ENCODE measurements at regions not wholly inside any gene's neighbourhood (a gene's known extent, or its start where the extent isn't known, plus 50 kb on each side); places are given as distances from the start of the nearest gene placed in this dataset.
"Not testable (repeated sequence)": the region's sequence is repeated elsewhere in the genome, so short reads cannot be mapped to it uniquely, and the experiment has no call there.

GRCh38 chr12:20093190-20093810 lies 275.0 kb upstream of the PDE3A start:
- not testable (repeated sequence) for H3K4me1 ChIP-seq (ENCODE audit: control insufficient read depth, insufficient read depth, low read length); H3K9me3 ChIP-seq (replicated peaks; ENCODE audit: low read length); H3K9ac ChIP-seq (ENCODE audit: low read depth, low read length); H3K36me3 ChIP-seq (ENCODE audit: insufficient read depth, low read length); H3K4me3 ChIP-seq (ENCODE audit: low read length); H3K4me2 ChIP-seq (ENCODE audit: low read length); H3K27me3 ChIP-seq (ENCODE audit: control insufficient read depth, insufficient read depth, low read length)

- Histone ChIP-seq H3K4me1 (ENCODE audit: control insufficient read depth, insufficient read depth, low read length) (peaks cover 7% of the 10 kb centered on the region), H3K9me3 (replicated peaks; ENCODE audit: low read length) (no peaks in the 10 kb centered on the region), H3K9ac (ENCODE audit: low read depth, low read length) (no peak overlapping the region), H3K4me2 (ENCODE audit: low read length) (no peak overlapping the region), H3K27me3 (ENCODE audit: control insufficient read depth, insufficient read depth, low read length) (no peaks in the 10 kb centered on the region), H3K36me3 (ENCODE audit: insufficient read depth, low read length) (no peaks in the 10 kb centered on the region), H3K4me3 (ENCODE audit: low read length) (no peak overlapping the region)
Observed at GRCh38 chr12:20096430-20096829, 271.9 kb upstream of the PDE3A start.

DNA sequence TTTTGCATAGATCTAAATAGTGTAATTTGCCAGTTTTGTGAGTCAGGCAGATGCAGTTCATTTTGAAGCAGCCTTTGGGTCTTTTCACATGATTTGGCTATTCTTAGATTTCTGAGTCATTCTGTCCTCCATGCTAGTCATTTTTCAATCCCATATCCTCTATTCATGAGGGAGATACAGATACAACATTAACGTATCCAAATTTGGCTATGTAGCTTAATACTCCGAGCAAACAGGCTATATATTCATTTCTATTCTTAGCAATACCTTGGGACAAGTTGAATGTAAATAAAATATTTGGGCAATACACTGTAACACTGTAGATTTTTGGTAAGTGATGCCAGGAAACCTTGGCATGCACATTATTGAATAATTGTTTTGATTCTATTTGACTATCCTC lies 270.7 kb upstream of the PDE3A start:
- H3K4me2 ChIP-seq (ENCODE audit: low read length) = no peak overlapping the region
- H3K9me3 ChIP-seq (replicated peaks; ENCODE audit: low read length) = no peaks in the 10 kb centered on the region
- no peaks in the 10 kb centered on the region for H3K36me3 ChIP-seq (ENCODE audit: insufficient read depth, low read length)
- H3K9ac ChIP-seq (ENCODE audit: low read depth, low read length) = no peak overlapping the region
- no peaks in the 10 kb centered on the region for H3K27me3 ChIP-seq (ENCODE audit: control insufficient read depth, insufficient read depth, low read length)
- peaks cover 7% of the 10 kb centered on the region for H3K4me1 ChIP-seq (ENCODE audit: control insufficient read depth, insufficient read depth, low read length)
- H3K4me3 ChIP-seq (ENCODE audit: low read length) = no peak overlapping the region

DNA sequence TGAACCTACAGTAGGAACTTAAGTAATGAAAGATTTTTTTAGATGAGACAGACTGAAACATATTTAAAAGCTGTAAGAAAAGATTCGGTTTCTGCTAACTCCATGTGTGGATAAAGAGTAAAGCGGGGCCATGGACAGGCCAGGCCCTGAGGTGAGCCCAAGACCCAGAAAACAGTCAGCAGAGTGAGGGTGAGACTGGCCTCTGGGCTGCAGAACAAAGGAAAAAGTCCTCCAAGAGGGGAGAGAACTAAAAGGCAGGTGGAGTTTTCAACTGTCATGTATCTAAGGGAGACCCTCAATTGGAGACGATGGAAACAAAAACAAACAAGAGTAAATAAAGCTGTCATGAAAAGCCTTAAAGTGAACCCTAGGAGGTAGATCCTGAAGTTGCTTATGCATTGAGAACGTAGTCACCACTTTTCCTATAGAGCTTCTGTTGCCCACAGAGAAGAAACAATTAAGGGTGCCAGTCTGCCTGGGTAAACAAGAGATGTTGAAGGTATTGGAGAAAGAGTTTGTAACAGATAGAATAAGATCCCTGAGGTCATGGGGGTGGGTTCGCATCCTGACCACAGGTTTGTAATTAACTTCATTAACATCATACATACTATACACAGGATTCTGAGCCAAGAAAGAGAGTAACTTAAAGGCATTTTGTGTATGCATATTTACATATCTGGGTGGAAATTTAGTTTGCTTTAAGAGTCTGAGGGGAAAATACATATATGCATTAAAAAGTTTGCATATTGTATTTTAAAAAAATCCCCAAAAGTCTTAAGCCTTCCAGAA lies 268.7 kb upstream of the PDE3A start:
- no peak overlapping the region for H3K9ac ChIP-seq (ENCODE audit: low read depth, low read length)
- no peak overlapping the region for H3K4me2 ChIP-seq (ENCODE audit: low read length)
- no peaks in the 10 kb centered on the region for H3K9me3 ChIP-seq (replicated peaks; ENCODE audit: low read length)
- no peaks in the 10 kb centered on the region for H3K27me3 ChIP-seq (ENCODE audit: control insufficient read depth, insufficient read depth, low read length)
- H3K36me3 ChIP-seq (ENCODE audit: insufficient read depth, low read length) = no peaks in the 10 kb centered on the region
- H3K4me1 ChIP-seq (ENCODE audit: control insufficient read depth, insufficient read depth, low read length) = peaks cover 7% of the 10 kb centered on the region
- H3K4me3 ChIP-seq (ENCODE audit: low read length) = no peak overlapping the region

DNA sequence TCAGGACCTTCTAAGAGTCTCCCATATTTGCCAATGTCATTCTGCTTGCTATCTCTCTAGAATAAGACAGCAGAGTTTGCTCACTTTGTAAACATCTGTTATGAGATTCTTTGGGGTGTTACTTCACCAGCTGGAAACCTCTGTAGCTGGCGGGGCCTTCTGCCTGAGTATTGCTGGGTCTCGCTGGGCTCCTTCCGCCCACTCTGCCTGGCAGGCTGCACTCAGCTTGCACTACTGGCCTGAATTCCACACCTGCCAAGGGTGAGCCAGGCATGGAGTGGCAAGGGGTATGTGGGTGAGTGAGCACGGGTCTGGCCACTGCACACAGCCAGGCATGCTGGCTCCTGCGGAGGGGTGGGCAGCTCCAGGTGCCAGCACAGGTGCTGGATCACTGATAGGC lies 267.3 kb upstream of the PDE3A start:
- Histone ChIP-seq H3K4me1 (ENCODE audit: control insufficient read depth, insufficient read depth, low read length) (peaks cover 7% of the 10 kb centered on the region), H3K4me2 (ENCODE audit: low read length) (no peak overlapping the region), H3K4me3 (ENCODE audit: low read length) (no peak overlapping the region), H3K9ac (ENCODE audit: low read depth, low read length) (no peak overlapping the region), H3K36me3 (ENCODE audit: insufficient read depth, low read length) (no peaks in the 10 kb centered on the region), H3K9me3 (replicated peaks; ENCODE audit: low read length) (no peaks in the 10 kb centered on the region), H3K27me3 (ENCODE audit: control insufficient read depth, insufficient read depth, low read length) (no peaks in the 10 kb centered on the region)

- Histone ChIP-seq H3K36me3 (ENCODE audit: insufficient read depth, low read length) (no peaks in the 10 kb centered on the region), H3K4me3 (ENCODE audit: low read length) (no peak overlapping the region), H3K4me1 (ENCODE audit: control insufficient read depth, insufficient read depth, low read length) (no peaks in the 10 kb centered on the region), H3K27me3 (ENCODE audit: control insufficient read depth, insufficient read depth, low read length) (no peaks in the 10 kb centered on the region), H3K9ac (ENCODE audit: low read depth, low read length) (no peak overlapping the region), H3K4me2 (ENCODE audit: low read length) (no peak overlapping the region), H3K9me3 (replicated peaks; ENCODE audit: low read length) (no peaks in the 10 kb centered on the region)
Observed at GRCh38 chr12:20105943-20106342, 262.4 kb upstream of the PDE3A start.

- no peak overlapping the region for H3K4me2 ChIP-seq (ENCODE audit: low read length)
- no peak overlapping the region for H3K4me3 ChIP-seq (ENCODE audit: low read length)
- H3K36me3 ChIP-seq (ENCODE audit: insufficient read depth, low read length) = no peaks in the 10 kb centered on the region
- H3K27me3 ChIP-seq (ENCODE audit: control insufficient read depth, insufficient read depth, low read length) = no peaks in the 10 kb centered on the region
- H3K9ac ChIP-seq (ENCODE audit: low read depth, low read length) = no peak overlapping the region
- H3K9me3 ChIP-seq (replicated peaks; ENCODE audit: low read length) = no peaks in the 10 kb centered on the region
- no peaks in the 10 kb centered on the region for H3K4me1 ChIP-seq (ENCODE audit: control insufficient read depth, insufficient read depth, low read length)
Observed at GRCh38 chr12:20109676-20110075, 258.7 kb upstream of the PDE3A start.

- not testable (repeated sequence) for H3K9ac ChIP-seq (ENCODE audit: low read depth, low read length); H3K36me3 ChIP-seq (ENCODE audit: insufficient read depth, low read length); H3K4me1 ChIP-seq (ENCODE audit: control insufficient read depth, insufficient read depth, low read length); H3K27me3 ChIP-seq (ENCODE audit: control insufficient read depth, insufficient read depth, low read length); H3K4me3 ChIP-seq (ENCODE audit: low read length); H3K9me3 ChIP-seq (replicated peaks; ENCODE audit: low read length); H3K4me2 ChIP-seq (ENCODE audit: low read length)
Observed at GRCh38 chr12:20115371-20115770, 253.0 kb upstream of the PDE3A start.

GRCh38 chr12:20119596-20120402 lies 248.5 kb upstream of the PDE3A start:
- Histone ChIP-seq H3K4me2 (ENCODE audit: low read length) (no peak overlapping the region), H3K27me3 (ENCODE audit: control insufficient read depth, insufficient read depth, low read length) (no peaks in the 10 kb centered on the region), H3K4me1 (ENCODE audit: control insufficient read depth, insufficient read depth, low read length) (no peaks in the 10 kb centered on the region), H3K9ac (ENCODE audit: low read depth, low read length) (no peak overlapping the region), H3K9me3 (replicated peaks; ENCODE audit: low read length) (no peaks in the 10 kb centered on the region), H3K36me3 (ENCODE audit: insufficient read depth, low read length) (no peaks in the 10 kb centered on the region), H3K4me3 (ENCODE audit: low read length) (no peak overlapping the region)

- H3K4me3 ChIP-seq (ENCODE audit: low read length) = no peak overlapping the region
- no peaks in the 10 kb centered on the region for H3K4me1 ChIP-seq (ENCODE audit: control insufficient read depth, insufficient read depth, low read length)
- no peaks in the 10 kb centered on the region for H3K36me3 ChIP-seq (ENCODE audit: insufficient read depth, low read length)
- H3K27me3 ChIP-seq (ENCODE audit: control insufficient read depth, insufficient read depth, low read length) = no peaks in the 10 kb centered on the region
- no peak overlapping the region for H3K4me2 ChIP-seq (ENCODE audit: low read length)
- no peaks in the 10 kb centered on the region for H3K9me3 ChIP-seq (replicated peaks; ENCODE audit: low read length)
- H3K9ac ChIP-seq (ENCODE audit: low read depth, low read length) = no peak overlapping the region
Observed at GRCh38 chr12:20120403-20120725, 248.0 kb upstream of the PDE3A start.

DNA sequence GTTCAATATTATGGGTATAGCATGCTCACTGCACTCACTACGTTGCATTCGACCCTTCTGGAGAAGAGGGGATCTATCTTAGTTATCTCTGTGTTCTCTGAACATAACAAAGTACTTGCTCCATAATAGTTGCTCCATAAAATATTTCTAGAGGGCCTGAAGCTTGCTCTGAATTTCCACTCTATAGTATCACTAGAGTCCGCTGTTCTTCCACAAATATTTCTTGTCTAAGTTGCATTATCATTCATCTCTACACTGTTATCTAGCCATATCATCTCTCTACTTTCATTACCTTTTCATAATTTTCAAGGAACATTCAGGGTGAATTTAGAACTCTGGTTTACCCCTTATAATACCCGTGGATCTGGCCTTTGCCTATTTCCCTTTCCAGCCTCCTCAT lies 246.1 kb upstream of the PDE3A start:
- no peak overlapping the region for H3K4me3 ChIP-seq (ENCODE audit: low read length)
- no peaks in the 10 kb centered on the region for H3K36me3 ChIP-seq (ENCODE audit: insufficient read depth, low read length)
- no peaks in the 10 kb centered on the region for H3K27me3 ChIP-seq (ENCODE audit: control insufficient read depth, insufficient read depth, low read length)
- no peak overlapping the region for H3K4me2 ChIP-seq (ENCODE audit: low read length)
- H3K9me3 ChIP-seq (replicated peaks; ENCODE audit: low read length) = no peaks in the 10 kb centered on the region
- no peak overlapping the region for H3K9ac ChIP-seq (ENCODE audit: low read depth, low read length)
- H3K4me1 ChIP-seq (ENCODE audit: control insufficient read depth, insufficient read depth, low read length) = no peaks in the 10 kb centered on the region

Data from skeletal muscle satellite cell (primary cell).